ENCODE measurements at regions not wholly inside any gene's neighbourhood (a gene's known extent, or its start where the extent isn't known, plus 50 kb on each side); places are given as distances from the start of the nearest gene placed in this dataset.

DNA sequence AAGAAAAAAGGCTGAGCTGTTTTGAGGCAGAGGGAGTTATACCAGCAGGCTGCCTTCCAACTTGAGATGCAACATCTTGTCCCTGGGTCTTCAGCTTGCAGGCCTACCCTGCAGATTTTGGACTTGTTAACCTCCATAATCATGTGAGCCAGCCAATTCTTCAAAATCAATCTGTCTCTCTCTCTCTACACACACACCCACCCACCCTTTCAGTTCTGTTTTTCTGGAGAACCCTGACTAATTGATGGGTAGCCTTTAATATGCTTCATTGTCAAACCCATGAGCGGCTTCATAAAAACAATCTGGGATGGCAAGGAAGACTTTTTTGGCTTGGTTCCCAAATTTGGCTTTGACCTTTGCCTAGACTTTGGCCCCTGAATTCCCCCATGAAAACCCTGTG, 113.9 kb downstream of the TMX1 start:
- DNase-seq (ENCODE audit: extremely low spot score): no peak
- ChIA-PET CTCF (no interaction called here), POLR2A (no interaction called here)
- TF ChIP-seq SUZ12 (IDR thresholded peaks at IDR 0.05): no peak

DNA sequence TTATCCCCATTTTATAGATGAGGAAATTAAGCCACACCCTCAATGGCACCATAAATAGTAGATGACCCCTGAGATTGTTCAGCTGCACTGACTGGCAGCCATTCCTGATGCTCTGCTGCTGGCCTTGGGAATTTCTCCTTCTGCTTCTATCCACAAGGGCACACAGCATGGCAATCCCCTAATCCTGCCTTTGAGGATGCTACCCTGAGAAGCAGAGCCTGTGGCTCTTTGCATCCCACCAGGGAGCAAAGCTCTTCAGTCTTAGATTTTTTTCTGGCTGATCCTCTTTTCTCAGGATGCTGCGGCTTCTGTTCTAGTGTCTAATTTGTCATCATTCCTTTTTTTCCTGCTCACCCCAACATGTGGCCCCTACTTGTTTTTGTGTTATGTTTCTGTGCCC, 114.8 kb downstream of the TMX1 start:
- ChIA-PET POLR2A (no interaction called here), CTCF (no interaction called here)
- no peak for TF ChIP-seq ZNF384 (IDR thresholded peaks at IDR 0.05)
- no peak for TF ChIP-seq FOXM1 (IDR thresholded peaks at IDR 0.05; ENCODE audit: borderline replicate concordance)
- no peak for TF ChIP-seq LEF1 (IDR thresholded peaks at IDR 0.05; ENCODE audit: borderline replicate concordance)
- no peak for TF ChIP-seq CTBP1 (IDR thresholded peaks at IDR 0.05; ENCODE audit: borderline replicate concordance)
- TF ChIP-seq SUZ12 (IDR thresholded peaks at IDR 0.05): no peak
- no peak for TF ChIP-seq ELF4 (IDR thresholded peaks at IDR 0.05)
- TF ChIP-seq NFRKB (IDR thresholded peaks at IDR 0.05): no peak
- TF ChIP-seq L3MBTL2 (conservative IDR thresholded peaks at IDR 0.05): no peak
- TF ChIP-seq FOXA1 (IDR thresholded peaks at IDR 0.05): no peak
- no peak for TF ChIP-seq FOXK2 (IDR thresholded peaks at IDR 0.05)
- TF ChIP-seq BHLHE40 (IDR thresholded peaks at IDR 0.05; ENCODE audit: borderline replicate concordance): no peak
- TF ChIP-seq HDGF (IDR thresholded peaks at IDR 0.05; ENCODE audit: borderline replicate concordance): no peak
- no peak for TF ChIP-seq TARDBP (IDR thresholded peaks at IDR 0.05)
- no peak for TF ChIP-seq ARNT (IDR thresholded peaks at IDR 0.05)
- TF ChIP-seq, protein P1, sequence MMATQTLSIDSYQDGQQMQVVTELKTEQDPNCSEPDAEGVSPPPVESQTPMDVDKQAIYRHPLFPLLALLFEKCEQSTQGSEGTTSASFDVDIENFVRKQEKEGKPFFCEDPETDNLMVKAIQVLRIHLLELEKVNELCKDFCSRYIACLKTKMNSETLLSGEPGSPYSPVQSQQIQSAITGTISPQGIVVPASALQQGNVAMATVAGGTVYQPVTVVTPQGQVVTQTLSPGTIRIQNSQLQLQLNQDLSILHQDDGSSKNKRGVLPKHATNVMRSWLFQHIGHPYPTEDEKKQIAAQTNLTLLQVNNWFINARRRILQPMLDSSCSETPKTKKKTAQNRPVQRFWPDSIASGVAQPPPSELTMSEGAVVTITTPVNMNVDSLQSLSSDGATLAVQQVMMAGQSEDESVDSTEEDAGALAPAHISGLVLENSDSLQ (IDR thresholded peaks at IDR 0.05): no peak
- no peak for TF ChIP-seq SP1 (IDR thresholded peaks at IDR 0.05)
- DNase-seq (ENCODE audit: extremely low spot score): no peak

DNA sequence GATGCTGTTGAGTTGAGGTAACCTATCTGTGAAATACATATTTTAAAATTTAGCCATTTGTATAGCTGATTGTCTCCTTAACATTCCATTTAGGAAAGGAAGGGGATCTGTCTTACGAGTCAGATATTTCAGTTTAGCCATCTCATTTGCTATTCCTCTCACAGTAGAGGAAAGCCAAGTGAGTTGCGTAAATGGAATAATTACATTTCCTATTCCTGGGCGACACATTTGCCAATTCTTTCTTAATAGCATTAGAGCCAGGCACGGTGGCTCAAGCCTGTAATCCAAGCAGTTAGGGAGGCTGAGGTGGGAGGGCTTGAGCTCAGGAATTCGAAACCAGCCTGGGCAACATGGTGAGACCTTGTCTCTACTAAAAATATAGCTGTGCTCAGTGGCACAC, 116.3 kb downstream of the TMX1 start:
- DNase-seq (ENCODE audit: extremely low spot score): no peak
- ChIA-PET POLR2A (no interaction called here), CTCF (no interaction called here)
- no peak for TF ChIP-seq BHLHE40 (IDR thresholded peaks at IDR 0.05; ENCODE audit: borderline replicate concordance)
- TF ChIP-seq NFRKB (IDR thresholded peaks at IDR 0.05): no peak
- no peak for TF ChIP-seq FOXM1 (IDR thresholded peaks at IDR 0.05; ENCODE audit: borderline replicate concordance)
- TF ChIP-seq HDGF (IDR thresholded peaks at IDR 0.05; ENCODE audit: borderline replicate concordance): no peak
- TF ChIP-seq ZNF384 (IDR thresholded peaks at IDR 0.05): no peak
- TF ChIP-seq FOXK2 (IDR thresholded peaks at IDR 0.05): no peak
- TF ChIP-seq SP1 (IDR thresholded peaks at IDR 0.05): no peak
- no peak for TF ChIP-seq SUZ12 (IDR thresholded peaks at IDR 0.05)
- TF ChIP-seq TARDBP (IDR thresholded peaks at IDR 0.05): no peak
- no peak for TF ChIP-seq ARNT (IDR thresholded peaks at IDR 0.05)
- no peak for TF ChIP-seq FOXA1 (IDR thresholded peaks at IDR 0.05)
- TF ChIP-seq, protein P1 (IDR thresholded peaks at IDR 0.05): no peak
- TF ChIP-seq L3MBTL2 (conservative IDR thresholded peaks at IDR 0.05): no peak
- no peak for TF ChIP-seq ELF4 (IDR thresholded peaks at IDR 0.05)
- TF ChIP-seq CTBP1 (IDR thresholded peaks at IDR 0.05; ENCODE audit: borderline replicate concordance): no peak
- no peak for TF ChIP-seq LEF1 (IDR thresholded peaks at IDR 0.05; ENCODE audit: borderline replicate concordance)

DNA sequence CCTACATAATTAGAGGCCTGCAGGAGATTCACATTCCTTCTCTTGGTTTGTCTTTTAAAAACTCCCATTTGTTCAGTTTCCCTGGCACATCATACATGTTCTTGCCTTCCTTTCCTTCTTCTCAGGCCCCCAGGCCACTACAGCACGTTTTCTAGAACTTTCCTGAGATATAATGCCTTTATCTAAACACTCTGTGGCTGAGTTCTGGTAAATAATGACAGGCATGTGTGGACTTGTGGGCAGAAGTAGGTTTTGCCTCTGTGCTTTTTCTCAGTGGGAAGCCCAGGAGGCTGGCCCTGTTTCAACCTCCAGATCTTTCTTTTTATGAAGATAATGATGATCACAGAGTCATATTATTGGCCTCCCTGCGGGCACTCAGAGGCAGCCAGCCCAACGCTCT, 117.2 kb downstream of the TMX1 start:
- POLR2A ChIA-PET: no interaction called here
- CTCF ChIA-PET: interaction anchor here (1.6 kb wide), 1 partner anchor 419 kb away, joined by 6 read pairs; no protein-coding TSS in a partner anchor
- no peak for DNase-seq (ENCODE audit: extremely low spot score)
- TF ChIP-seq SUZ12 (IDR thresholded peaks at IDR 0.05): no peak
- TF ChIP-seq FOXM1 (IDR thresholded peaks at IDR 0.05; ENCODE audit: borderline replicate concordance): no peak
- no peak for TF ChIP-seq NFRKB (IDR thresholded peaks at IDR 0.05)
- no peak for TF ChIP-seq FOXK2 (IDR thresholded peaks at IDR 0.05)
- no peak for TF ChIP-seq LEF1 (IDR thresholded peaks at IDR 0.05; ENCODE audit: borderline replicate concordance)
- no peak for TF ChIP-seq CTBP1 (IDR thresholded peaks at IDR 0.05; ENCODE audit: borderline replicate concordance)
- no peak for TF ChIP-seq BHLHE40 (IDR thresholded peaks at IDR 0.05; ENCODE audit: borderline replicate concordance)
- TF ChIP-seq ARNT (IDR thresholded peaks at IDR 0.05): no peak
- TF ChIP-seq, protein P1 (IDR thresholded peaks at IDR 0.05): no peak
- TF ChIP-seq ZNF384 (IDR thresholded peaks at IDR 0.05): no peak

DNA sequence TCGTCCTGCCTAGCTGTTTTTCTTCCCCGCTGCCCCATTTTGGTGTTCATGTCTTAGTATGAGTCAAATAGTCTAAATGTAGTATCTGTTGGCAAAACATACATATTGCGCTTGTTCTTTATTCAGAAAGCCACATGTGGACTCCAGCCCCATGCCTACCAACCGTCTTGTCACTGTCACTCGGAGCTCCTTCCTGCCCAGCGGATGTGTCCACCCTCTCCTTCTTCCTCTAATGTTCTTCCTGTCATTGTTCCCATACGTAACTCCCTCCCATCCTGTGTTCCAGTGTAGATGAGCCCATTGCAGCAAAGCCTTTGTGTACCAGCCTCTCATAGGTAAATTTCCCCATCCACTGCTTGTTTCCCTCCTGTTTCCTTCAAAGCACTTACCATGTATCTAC, 120.5 kb downstream of the TMX1 start:
- DNase-seq (ENCODE audit: extremely low spot score): no peak
- CTCF ChIA-PET: no interaction called here
- TF ChIP-seq FOXK2 (IDR thresholded peaks at IDR 0.05) (no peak), SP1 (IDR thresholded peaks at IDR 0.05) (no peak), BHLHE40 (IDR thresholded peaks at IDR 0.05; ENCODE audit: borderline replicate concordance) (no peak), NFRKB (IDR thresholded peaks at IDR 0.05) (no peak), FOXM1 (IDR thresholded peaks at IDR 0.05; ENCODE audit: borderline replicate concordance) (no peak), ZNF384 (IDR thresholded peaks at IDR 0.05) (no peak), ELF4 (IDR thresholded peaks at IDR 0.05) (no peak), HDGF (IDR thresholded peaks at IDR 0.05; ENCODE audit: borderline replicate concordance) (no peak), SUZ12 (IDR thresholded peaks at IDR 0.05) (no peak), ARNT (IDR thresholded peaks at IDR 0.05) (no peak), LEF1 (IDR thresholded peaks at IDR 0.05; ENCODE audit: borderline replicate concordance) (no peak), CTBP1 (IDR thresholded peaks at IDR 0.05; ENCODE audit: borderline replicate concordance) (no peak), FOXA1 (IDR thresholded peaks at IDR 0.05) (no peak), TARDBP (IDR thresholded peaks at IDR 0.05) (no peak), L3MBTL2 (conservative IDR thresholded peaks at IDR 0.05) (no peak)
- TF ChIP-seq, protein P1 (IDR thresholded peaks at IDR 0.05): no peak
- POLR2A ChIA-PET: no interaction called here

Data from HEK293T (cell line).